ENCODE measurements at regions not wholly inside any gene's neighbourhood (a gene's known extent, or its start where the extent isn't known, plus 50 kb on each side); places are given as distances from the start of the nearest gene placed in this dataset.
"Not testable (repeated sequence)": the region's sequence is repeated elsewhere in the genome, so short reads cannot be mapped to it uniquely, and the experiment has no call there.

GRCh38 chr1:121511876-121512275 is 327.1 kb downstream of the SRGAP2C start:
- TF ChIP-seq ZNF70 (CRISPR knock-in tag; IDR thresholded peaks at IDR 0.05); ARNTL (CRISPR knock-in tag; IDR thresholded peaks at IDR 0.05; ENCODE audit: borderline replicate concordance, low read depth); PPARA (CRISPR knock-in tag; IDR thresholded peaks at IDR 0.05; ENCODE audit: borderline replicate concordance); ISL1 (CRISPR knock-in tag; IDR thresholded peaks at IDR 0.05); TSHZ2 (CRISPR knock-in tag; IDR thresholded peaks at IDR 0.05); GLIS3 (CRISPR knock-in tag; IDR thresholded peaks at IDR 0.05); ESRRG (CRISPR knock-in tag; IDR thresholded peaks at IDR 0.05); OSR1 (CRISPR knock-in tag; IDR thresholded peaks at IDR 0.05); BACH2 (CRISPR knock-in tag; IDR thresholded peaks at IDR 0.05; ENCODE audit: borderline replicate concordance); ZNF8 (CRISPR knock-in tag; IDR thresholded peaks at IDR 0.05): not testable (repeated sequence)
- TF ChIP-seq, protein P1, sequence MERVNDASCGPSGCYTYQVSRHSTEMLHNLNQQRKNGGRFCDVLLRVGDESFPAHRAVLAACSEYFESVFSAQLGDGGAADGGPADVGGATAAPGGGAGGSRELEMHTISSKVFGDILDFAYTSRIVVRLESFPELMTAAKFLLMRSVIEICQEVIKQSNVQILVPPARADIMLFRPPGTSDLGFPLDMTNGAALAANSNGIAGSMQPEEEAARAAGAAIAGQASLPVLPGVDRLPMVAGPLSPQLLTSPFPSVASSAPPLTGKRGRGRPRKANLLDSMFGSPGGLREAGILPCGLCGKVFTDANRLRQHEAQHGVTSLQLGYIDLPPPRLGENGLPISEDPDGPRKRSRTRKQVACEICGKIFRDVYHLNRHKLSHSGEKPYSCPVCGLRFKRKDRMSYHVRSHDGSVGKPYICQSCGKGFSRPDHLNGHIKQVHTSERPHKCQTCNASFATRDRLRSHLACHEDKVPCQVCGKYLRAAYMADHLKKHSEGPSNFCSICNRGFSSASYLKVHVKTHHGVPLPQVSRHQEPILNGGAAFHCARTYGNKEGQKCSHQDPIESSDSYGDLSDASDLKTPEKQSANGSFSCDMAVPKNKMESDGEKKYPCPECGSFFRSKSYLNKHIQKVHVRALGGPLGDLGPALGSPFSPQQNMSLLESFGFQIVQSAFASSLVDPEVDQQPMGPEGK (CRISPR knock-in tag; IDR thresholded peaks at IDR 0.05; ENCODE audit: borderline replicate concordance), result not testable (repeated sequence)
- TF ChIP-seq, protein P2, sequence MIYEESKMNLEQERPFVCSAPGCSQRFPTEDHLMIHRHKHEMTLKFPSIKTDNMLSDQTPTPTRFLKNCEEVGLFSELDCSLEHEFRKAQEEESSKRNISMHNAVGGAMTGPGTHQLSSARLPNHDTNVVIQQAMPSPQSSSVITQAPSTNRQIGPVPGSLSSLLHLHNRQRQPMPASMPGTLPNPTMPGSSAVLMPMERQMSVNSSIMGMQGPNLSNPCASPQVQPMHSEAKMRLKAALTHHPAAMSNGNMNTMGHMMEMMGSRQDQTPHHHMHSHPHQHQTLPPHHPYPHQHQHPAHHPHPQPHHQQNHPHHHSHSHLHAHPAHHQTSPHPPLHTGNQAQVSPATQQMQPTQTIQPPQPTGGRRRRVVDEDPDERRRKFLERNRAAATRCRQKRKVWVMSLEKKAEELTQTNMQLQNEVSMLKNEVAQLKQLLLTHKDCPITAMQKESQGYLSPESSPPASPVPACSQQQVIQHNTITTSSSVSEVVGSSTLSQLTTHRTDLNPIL (CRISPR knock-in tag; IDR thresholded peaks at IDR 0.05; ENCODE audit: low read depth), result not testable (repeated sequence)
